Upper lobe of left lung (tissue), 6 donors: ENCODE measurements at regions not wholly inside any gene's neighbourhood (a gene's known extent, or its start where the extent isn't known, plus 50 kb on each side); places are given as distances from the start of the nearest gene placed in this dataset.
A peak's percentile ranks its signal among the peaks of the same experiment; 100 is the strongest.

Experiments
- ATAC-seq, 2 donors: fragments of 200-7000 bp; cut with Tn5 transposase; one replicate each; pipeline ENCODE4 v1.9.1; 2022; ENCODE audit warnings: mild to moderate bottlenecking in 2 of 2, moderate library complexity in 2 of 2; ENCODE audit not compliant: low FRiP score in 2 of 2
- DNase-seq, 2 donors: peaks; one replicate each; pipeline ENCODE4 v3.0.0-alpha.2; 2019 to 2020
- H3K27ac ChIP-seq, 4 donors: fragments of 200-600 bp; sonication (generic); one replicate each; pipeline ENCODE4 v1.5.1; 2016 to 2019
- H3K27me3 ChIP-seq, 4 donors: fragments of 200-600 bp; sonication (generic); one replicate each; pipeline ENCODE4 v1.5.1; 2017 to 2019
- H3K36me3 ChIP-seq, 4 donors: fragments of 200-600 bp; sonication (generic); one replicate each; pipeline ENCODE4 v1.5.1; 2016 to 2019
- H3K4me1 ChIP-seq, 4 donors: fragments of 200-600 bp; sonication (generic); one replicate each; pipeline ENCODE4 v1.5.1; 2018 to 2019
- H3K4me3 ChIP-seq, 4 donors: fragments of 200-600 bp; sonication (generic); one replicate each; pipeline ENCODE4 v1.5.1; 2017 to 2019; ENCODE audit warnings: mild to moderate bottlenecking in 2 of 4, moderate library complexity in 1 of 4
- H3K9me3 ChIP-seq, 4 donors: fragments of 200-600 bp; sonication (generic); one replicate each; pipeline ENCODE4 v1.5.1; 2018 to 2019
- EP300 ChIP-seq, 4 donors: sonication (generic); formaldehyde crosslinking; IDR thresholded peaks; one replicate each; pipeline ENCODE4 v1.5.1; 2017; ENCODE audit warnings: antibody characterized with exemption in 4 of 4, control low read depth in 2 of 4
- POLR2A ChIP-seq, 4 donors: fragments of 450-650 bp; IDR thresholded peaks; one replicate each; pipeline ENCODE4 v1.5.1; 2016 to 2017; ENCODE audit warnings: antibody characterized with exemption in 4 of 4, mild to moderate bottlenecking in 2 of 4
- POLR2AphosphoS5 ChIP-seq, 2 donors: sonication (generic); formaldehyde crosslinking; IDR thresholded peaks; one replicate each; pipeline ENCODE4 v1.5.1; 2017; ENCODE audit warnings: antibody characterized with exemption in 2 of 2
- WGBS, 2 donors: methylation state at CpG; one replicate each; pipeline ENCODE4 v1.1.5; 2017 to 2018; 5-methylcytosine and 5-hydroxymethylcytosine counted together
- TF ChIP-seq, protein P1 (sequence below), 6 experiments: fragments of 450-650 bp in 4 of 6; fragments of 200-600 bp in 2 of 6; sonication (generic) in 2 of 6; IDR thresholded peaks; one replicate each; pipeline ENCODE4 v1.5.1; 2016 to 2019; ENCODE audit warnings: antibody characterized with exemption in 6 of 6
- donor health status: DM: no; HTN: no; CAD: no; lungs with moderate emphysema.
- donor health status: DM: no; HTN: yes; CAD: no; lungs with severe emphysema.

DNA sequence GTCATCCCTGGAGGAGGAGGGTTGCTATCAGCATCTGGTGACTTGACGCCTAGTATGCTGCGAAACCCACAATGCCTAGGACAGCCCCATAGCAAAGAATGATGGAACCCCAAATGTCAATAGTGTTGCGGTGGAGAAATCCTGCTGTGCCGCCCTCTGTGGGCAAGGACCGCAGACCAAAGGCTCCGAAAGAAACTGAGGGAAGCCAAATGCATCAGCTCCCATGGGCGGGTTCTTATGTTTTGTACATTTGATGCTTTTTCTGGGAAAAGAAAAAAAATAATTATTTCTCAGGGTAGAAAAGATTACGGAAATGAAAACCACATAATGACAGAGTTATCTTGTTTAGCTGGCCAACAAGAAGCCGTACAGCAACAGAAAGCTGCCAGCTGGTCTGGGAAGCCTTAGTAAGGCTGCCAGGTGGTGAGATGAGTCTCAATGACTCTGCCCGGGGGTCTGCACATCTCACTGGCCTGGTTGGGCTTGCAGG is 95.0 kb upstream of the TBL1X start:
- Histone ChIP-seq H3K4me3 (no peak overlapping the region), H3K27ac (no peak overlapping the region), H3K36me3 (no peaks in the 10 kb centered on the region), H3K27me3 (no peaks in the 10 kb centered on the region), H3K4me1 (no peaks in the 10 kb centered on the region), H3K9me3 (no peaks in the 10 kb centered on the region)
- no peak for DNase-seq
- ATAC-seq: no peak
- 77 to 82% methylated on average over 10 of the region's 10 CpGs for WGBS, 2 donors
- TF ChIP-seq, protein P1, sequence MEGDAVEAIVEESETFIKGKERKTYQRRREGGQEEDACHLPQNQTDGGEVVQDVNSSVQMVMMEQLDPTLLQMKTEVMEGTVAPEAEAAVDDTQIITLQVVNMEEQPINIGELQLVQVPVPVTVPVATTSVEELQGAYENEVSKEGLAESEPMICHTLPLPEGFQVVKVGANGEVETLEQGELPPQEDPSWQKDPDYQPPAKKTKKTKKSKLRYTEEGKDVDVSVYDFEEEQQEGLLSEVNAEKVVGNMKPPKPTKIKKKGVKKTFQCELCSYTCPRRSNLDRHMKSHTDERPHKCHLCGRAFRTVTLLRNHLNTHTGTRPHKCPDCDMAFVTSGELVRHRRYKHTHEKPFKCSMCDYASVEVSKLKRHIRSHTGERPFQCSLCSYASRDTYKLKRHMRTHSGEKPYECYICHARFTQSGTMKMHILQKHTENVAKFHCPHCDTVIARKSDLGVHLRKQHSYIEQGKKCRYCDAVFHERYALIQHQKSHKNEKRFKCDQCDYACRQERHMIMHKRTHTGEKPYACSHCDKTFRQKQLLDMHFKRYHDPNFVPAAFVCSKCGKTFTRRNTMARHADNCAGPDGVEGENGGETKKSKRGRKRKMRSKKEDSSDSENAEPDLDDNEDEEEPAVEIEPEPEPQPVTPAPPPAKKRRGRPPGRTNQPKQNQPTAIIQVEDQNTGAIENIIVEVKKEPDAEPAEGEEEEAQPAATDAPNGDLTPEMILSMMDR (IDR thresholded peaks at IDR 0.05): no peak
- TF ChIP-seq POLR2A (IDR thresholded peaks at IDR 0.05) (no peak), EP300 (IDR thresholded peaks at IDR 0.05) (no peak), POLR2AphosphoS5 (IDR thresholded peaks at IDR 0.05) (no peak)

- ATAC-seq: peak in 1 of 2 donors; percentile 49
- Histone ChIP-seq H3K4me3 (no peak overlapping the region), H3K27ac (no peak overlapping the region), H3K27me3 (no peaks in the 10 kb centered on the region), H3K36me3 (no peaks in the 10 kb centered on the region), H3K9me3 (no peaks in the 10 kb centered on the region), H3K4me1 (no peaks in the 10 kb centered on the region)
- DNase-seq: no peak
- 71 to 74% methylated on average over 5 of the region's 5 CpGs for WGBS, 2 donors
- TF ChIP-seq POLR2A (IDR thresholded peaks at IDR 0.05) (no peak), EP300 (IDR thresholded peaks at IDR 0.05) (no peak), POLR2AphosphoS5 (IDR thresholded peaks at IDR 0.05) (no peak)
- TF ChIP-seq, protein P1 (IDR thresholded peaks at IDR 0.05): no peak
Observed at GRCh38 chrX:9370893-9371292, 94.0 kb upstream of the TBL1X start.

GRCh38 chrX:9372866-9373265 is 92.0 kb upstream of the TBL1X start:
- Histone ChIP-seq H3K4me3 (no peak overlapping the region), H3K4me1 (no peaks in the 10 kb centered on the region), H3K27me3 (no peaks in the 10 kb centered on the region), H3K27ac (no peak overlapping the region), H3K9me3 (no peaks in the 10 kb centered on the region), H3K36me3 (no peaks in the 10 kb centered on the region)
- DNase-seq: no peak
- TF ChIP-seq, protein P1 (IDR thresholded peaks at IDR 0.05): no peak
- TF ChIP-seq EP300 (IDR thresholded peaks at IDR 0.05): no peak
- TF ChIP-seq POLR2A (IDR thresholded peaks at IDR 0.05): no peak
- TF ChIP-seq POLR2AphosphoS5 (IDR thresholded peaks at IDR 0.05): no peak
- ATAC-seq: no peak
- WGBS, 2 donors: 86 to 92% methylated on average over 11 of the region's 11 CpGs

GRCh38 chrX:9373789-9374188 is 91.1 kb upstream of the TBL1X start:
- WGBS, 2 donors: 80 to 82% methylated on average over 7 of the region's 7 CpGs
- TF ChIP-seq POLR2AphosphoS5 (IDR thresholded peaks at IDR 0.05) (no peak), POLR2A (IDR thresholded peaks at IDR 0.05) (no peak), EP300 (IDR thresholded peaks at IDR 0.05) (no peak)
- TF ChIP-seq, protein P1 (IDR thresholded peaks at IDR 0.05): no peak
- DNase-seq (no peak), ATAC-seq (no peak)
- Histone ChIP-seq H3K4me3 (no peak overlapping the region), H3K27ac (no peak overlapping the region), H3K4me1 (no peaks in the 10 kb centered on the region), H3K36me3 (no peaks in the 10 kb centered on the region), H3K9me3 (no peaks in the 10 kb centered on the region), H3K27me3 (no peaks in the 10 kb centered on the region)

- no peaks in the 10 kb centered on the region for H3K27me3 ChIP-seq
- no peak for TF ChIP-seq POLR2A (IDR thresholded peaks at IDR 0.05)
- no peak for TF ChIP-seq EP300 (IDR thresholded peaks at IDR 0.05)
- no peak for TF ChIP-seq POLR2AphosphoS5 (IDR thresholded peaks at IDR 0.05)
- TF ChIP-seq, protein P1 (IDR thresholded peaks at IDR 0.05): no peak
- H3K36me3 ChIP-seq: no peaks in the 10 kb centered on the region
- H3K27ac ChIP-seq: no peak overlapping the region
- H3K9me3 ChIP-seq: no peaks in the 10 kb centered on the region
- no peak for DNase-seq
- no peak for ATAC-seq
- 58 to 72% methylated on average over 5 to 6 of the region's 6 CpGs for WGBS, 2 donors
- no peak overlapping the region for H3K4me3 ChIP-seq
- H3K4me1 ChIP-seq: no peaks in the 10 kb centered on the region
Observed at GRCh38 chrX:9374555-9374954, 90.3 kb upstream of the TBL1X start.
